Erythroblast (primary cell): ENCODE measurements at regions not wholly inside any gene's neighbourhood (a gene's known extent, or its start where the extent isn't known, plus 50 kb on each side); places are given as distances from the start of the nearest gene placed in this dataset.

Source experiments
- GATA1 ChIP-seq: IDR thresholded peaks from 2 replicates; pipeline ENCODE4 v1.6.1; 2011; ENCODE audit warnings: low read depth, mild to moderate bottlenecking, control low read depth, low read length, moderate library complexity
- POLR2A ChIP-seq: IDR thresholded peaks from 2 replicates; pipeline ENCODE4 v1.6.1; 2011; ENCODE audit warnings: mild to moderate bottlenecking, low read length

DNA sequence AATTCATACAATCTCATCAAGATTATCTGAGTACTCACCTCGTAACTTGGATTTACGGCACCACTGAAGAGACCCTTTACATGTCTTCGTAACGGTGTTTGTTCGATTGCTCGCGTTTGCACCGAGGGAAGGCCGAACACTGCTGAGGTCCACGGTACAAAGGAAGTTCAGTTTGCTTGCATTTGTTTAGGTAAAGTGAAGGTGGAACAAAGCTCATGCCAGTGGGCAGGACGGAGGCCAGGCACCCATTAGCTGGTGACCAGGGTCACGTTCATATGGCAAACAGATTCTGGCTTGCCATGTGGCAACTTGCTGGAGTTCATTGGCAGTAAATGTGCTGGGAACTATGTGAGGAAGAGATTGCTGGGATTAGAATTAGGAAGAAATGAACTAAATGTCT is 164.8 kb downstream of the MACROH2A1 start:
- TF ChIP-seq POLR2A (no peak), GATA1 (no peak)
